HCT116 (cell line): ENCODE measurements at regions not wholly inside any gene's neighbourhood (a gene's known extent, or its start where the extent isn't known, plus 50 kb on each side); places are given as distances from the start of the nearest gene placed in this dataset.

Experiments used
- ATAC-seq: fragments of 200-7000 bp; cut with Tn5 transposase; 2 replicates; pipeline ENCODE4 v1.9.1; 2020; ENCODE audit warnings: mild to moderate bottlenecking, moderate library complexity
- BruUV-seq: library from RNA; stranded (reverse); fragments of 400-500 nt; replicated peaks from 2 replicates; lab custom pipeline; 2021; lab: Mats Ljungman, UMichigan
- CTCF ChIA-PET: fragments of 300-600 bp; sonication (Branson Sonifier 250); formaldehyde crosslinking; loops from one replicate; lab custom pipeline; 2021; ENCODE audit warnings: antibody characterized with exemption; lab: Charles Lee
- POLR2A ChIA-PET: fragments of 300-600, 350-600 bp; sonication (Branson Sonifier 250); formaldehyde crosslinking; loops from one replicate; lab custom pipeline; 2021; ENCODE audit warnings: antibody characterized with exemption; lab: Charles Lee
- RAD21 ChIA-PET, 2 experiments: fragments of 300-600 bp; sonication (Branson Sonifier 250); formaldehyde crosslinking; loops; one replicate each; lab custom pipeline; 2023; ENCODE audit warnings: low total read pairs in 2 of 2; ENCODE audit not compliant: uncharacterized antibody in 2 of 2, unreplicated experiment in 2 of 2, low non-redundant PET in 1 of 2; lab: Charles Lee
- DNase-seq: peaks from one replicate; pipeline ENCODE4 v3.0.0-alpha.2; 2010; ENCODE audit warnings: low read depth, low spot score
- H2AFZ ChIP-seq: fragments of 200-600 bp; shearing (Covaris generic), sonication (generic); 2 replicates; pipeline ENCODE4 v1.6.1; 2017; ENCODE audit warnings: low read depth, mixed run types, mixed read lengths, antibody characterized with exemption, low read length; ENCODE audit not compliant: poor library complexity, severe bottlenecking
- H3K27ac ChIP-seq: 2 replicates; pipeline ENCODE4 v1.5.1; 2012; ENCODE audit warnings: low read depth, low read length
- H3K27me3 ChIP-seq: fragments of 200-600 bp; sonication (generic); 2 replicates; pipeline ENCODE4 v1.6.1; 2016; ENCODE audit warnings: mixed run types, low read length, mixed read lengths; ENCODE audit not compliant: insufficient read depth
- H3K36me3 ChIP-seq, 2 experiments: fragments of 200-500 bp in 1 of 2; fragments of 200-600 bp in 1 of 2; sonication (Bioruptor generic) in 1 of 2; sonication (generic) in 1 of 2; 2 replicates each; pipeline versions ENCODE4 v1.5.1 to v1.6.1; 2014 to 2016; ENCODE audit warnings: low read length in 2 of 2, inconsistent platforms in 1 of 2, mixed read lengths in 1 of 2, mixed run types in 1 of 2; ENCODE audit not compliant: insufficient read depth in 2 of 2, control insufficient read depth in 1 of 2
- H3K4me1 ChIP-seq, 2 experiments: fragments of 200-600 bp in 1 of 2; sonication (generic) in 1 of 2; 2 replicates each; pipeline versions ENCODE4 v1.5.1 to v1.6.1; 2012 to 2017; ENCODE audit warnings: low read length in 2 of 2, inconsistent platforms in 1 of 2, mild to moderate bottlenecking in 1 of 2, mixed read lengths in 1 of 2, mixed run types in 1 of 2, moderate library complexity in 1 of 2; ENCODE audit not compliant: insufficient read depth in 2 of 2, control insufficient read depth in 1 of 2
- H3K4me2 ChIP-seq: fragments of 200-600 bp; sonication (generic); 2 replicates; pipeline ENCODE4 v1.6.1; 2017; ENCODE audit warnings: mixed run types, low read length, mixed read lengths
- H3K4me3 ChIP-seq, 2 experiments: fragments of 200-600 bp in 1 of 2; sonication (generic) in 1 of 2; replicated peaks in 1 of 2; 2 replicates each; pipeline ENCODE4 v1.5.1; 2011 to 2016; ENCODE audit warnings: low read length in 2 of 2, control low read depth in 1 of 2, low read depth in 1 of 2, mild to moderate bottlenecking in 1 of 2, mixed read lengths in 1 of 2, mixed run types in 1 of 2
- H3K79me2 ChIP-seq: fragments of 200-600 bp; sonication (generic); 2 replicates; pipeline ENCODE4 v1.6.1; 2017; ENCODE audit warnings: mild to moderate bottlenecking, mixed run types, low read length, moderate library complexity, mixed read lengths; ENCODE audit not compliant: insufficient read depth
- H3K9ac ChIP-seq: fragments of 200-600 bp; sonication (generic); 2 replicates; pipeline ENCODE4 v1.6.1; 2016; ENCODE audit warnings: low read length, mixed read lengths
- H3K9me2 ChIP-seq: fragments of 200-600 bp; sonication (generic), shearing (Covaris generic); 2 replicates; pipeline ENCODE4 v1.6.1; 2017; ENCODE audit warnings: mixed run types, mild to moderate bottlenecking, moderate library complexity; ENCODE audit not compliant: insufficient read depth
- H3K9me3 ChIP-seq, 2 experiments: fragments of 200-500 bp in 1 of 2; fragments of 200-600 bp in 1 of 2; sonication (Bioruptor generic) in 1 of 2; sonication (generic) in 1 of 2; 2 replicates each; pipeline ENCODE4 v1.6.1; 2014 to 2017; ENCODE audit warnings: low read length in 2 of 2, mixed read lengths in 2 of 2, inconsistent platforms in 1 of 2, low read depth in 1 of 2, mild to moderate bottlenecking in 1 of 2, mixed run types in 1 of 2, moderate library complexity in 1 of 2; ENCODE audit not compliant: control insufficient read depth in 1 of 2, insufficient read depth in 1 of 2
- H4K20me1 ChIP-seq: fragments of 200-600 bp; sonication (generic), shearing (Covaris generic); 2 replicates; pipeline ENCODE4 v1.6.1; 2017; ENCODE audit warnings: mixed run types, mild to moderate bottlenecking, moderate library complexity; ENCODE audit not compliant: insufficient read depth
- CBX3 ChIP-seq: IDR thresholded peaks from 2 replicates; pipeline ENCODE4 v1.6.1; 2012; ENCODE audit warnings: low read depth
- CTCF ChIP-seq, 3 experiments: fragments of 200-600 bp in 1 of 3; sonication (generic) in 1 of 3; IDR thresholded peaks in 2 of 3; conservative IDR thresholded peaks in 1 of 3; 2 replicates each; pipeline ENCODE4 v1.5.1; 2012 to 2017; ENCODE audit warnings: low read depth in 2 of 3, low read length in 2 of 3, antibody characterized with exemption in 1 of 3, borderline replicate concordance in 1 of 3, control low read depth in 1 of 3, mild to moderate bottlenecking in 1 of 3, mixed read lengths in 1 of 3, mixed run types in 1 of 3, moderate library complexity in 1 of 3; ENCODE audit not compliant: insufficient read depth in 1 of 3
- EGR1 ChIP-seq: IDR thresholded peaks from 2 replicates; pipeline ENCODE4 v1.6.1; 2012; ENCODE audit warnings: low read depth
- ELF1 ChIP-seq: IDR thresholded peaks from 2 replicates; pipeline ENCODE4 v1.6.1; 2012; ENCODE audit warnings: low read depth, borderline replicate concordance
- EZH2phosphoT487 ChIP-seq: fragments of 200-600 bp; IDR thresholded peaks from 2 replicates; pipeline ENCODE4 v1.6.1; 2018; ENCODE audit warnings: antibody characterized with exemption, borderline replicate concordance
- JUND ChIP-seq: IDR thresholded peaks from 2 replicates; pipeline ENCODE4 v1.6.1; 2012
- POLR2AphosphoS5 ChIP-seq: IDR thresholded peaks from 2 replicates; pipeline ENCODE4 v1.6.1; 2011; ENCODE audit warnings: mild to moderate bottlenecking, low read depth, low read length, moderate library complexity
- RAD21 ChIP-seq: IDR thresholded peaks from 2 replicates; pipeline ENCODE4 v1.6.1; 2012; ENCODE audit warnings: low read depth, mild to moderate bottlenecking
- ZBTB33 ChIP-seq: IDR thresholded peaks from 2 replicates; pipeline ENCODE4 v1.6.1; 2011; ENCODE audit warnings: mild to moderate bottlenecking, low read length, moderate library complexity; ENCODE audit not compliant: insufficient replicate concordance; ENCODE audit errors: extremely low read depth
- intact Hi-C: fragments of 100-400 bp; cut with micrococcal nuclease; formaldehyde crosslinking; loops from 2 replicates; pipeline ENCODE4 v1.10.0; 2022

- intact Hi-C loops, result no loop called here
- POLR2A ChIA-PET, result no interaction called here
Measured at GRCh38 chr1:61602663-61603062, 122.3 kb downstream of the TM2D1 start.

More at GRCh38 chr1:61602663-61603062, 122.3 kb downstream of the TM2D1 start:
- no peaks in the 10 kb centered on the region for H3K9me3 ChIP-seq
- no peak for DNase-seq
- no peak overlapping the region for H3K4me3 ChIP-seq
- no peaks in the 10 kb centered on the region for H3K36me3 ChIP-seq
- CTCF ChIA-PET, result interaction anchor here (4.5 kb wide), 1 partner anchor 14 kb away, joined by 12 read pairs; no protein-coding TSS in a partner anchor
- ATAC-seq, result no peak
- no peaks in the 10 kb centered on the region for H3K27me3 ChIP-seq
- RAD21 ChIA-PET, result no interaction called here
- H3K79me2 ChIP-seq, result no peaks in the 10 kb centered on the region
- no peaks in the 10 kb centered on the region for H4K20me1 ChIP-seq
- no peak overlapping the region for H3K9ac ChIP-seq
- BruUV-seq, result no TSS peak
- peaks cover 0 to 10% of the 10 kb centered on the region in 2 experiments; a peak in 1 of 4 replicates for H3K4me1 ChIP-seq
- TF ChIP-seq POLR2AphosphoS5 (no peak), CTCF (IDR thresholded peaks at IDR 0.05 in 2 of 3, conservative IDR thresholded peaks at IDR 0.05 in 1 of 3; ENCODE audit: borderline replicate concordance in 1 of 3, insufficient read depth in 1 of 3, low read depth in 2 of 3, low read length in 2 of 3) (no peak), ELF1 (no peak), ZBTB33 (no peak), JUND (no peak), EZH2phosphoT487 (no peak), RAD21 (no peak), EGR1 (no peak), CBX3 (no peak)
- no peak overlapping the region for H3K27ac ChIP-seq
- H3K4me2 ChIP-seq, result no peak overlapping the region
- H3K9me2 ChIP-seq, result no peaks in the 10 kb centered on the region
- no peak overlapping the region for H2AFZ ChIP-seq
